ENCODE measurements at regions not wholly inside any gene's neighbourhood (a gene's known extent, or its start where the extent isn't known, plus 50 kb on each side); places are given as distances from the start of the nearest gene placed in this dataset.

- Histone ChIP-seq H3K27ac (ENCODE audit: low read depth, low read length) (no peak overlapping the region), H3K4me3 (ENCODE audit: low read depth, low read length) (no peak overlapping the region), H3K4me1 (ENCODE audit: control insufficient read depth, insufficient read depth, low read length, unreplicated experiment) (no peaks in the 10 kb centered on the region), H2AFZ (ENCODE audit: low read length, unreplicated experiment) (peak overlapping the region; percentile 66), H3K27me3 (ENCODE audit: insufficient read depth, low read length) (no peaks in the 10 kb centered on the region), H3K36me3 (ENCODE audit: insufficient read depth, low read length) (no peaks in the 10 kb centered on the region), H3K79me2 (ENCODE audit: control insufficient read depth, insufficient read depth, low read length, unreplicated experiment) (no peaks in the 10 kb centered on the region)
Observed at GRCh38 chr2:182521453-182522404, 94.9 kb upstream of the PDE1A start.

- no peaks in the 10 kb centered on the region for H3K36me3 ChIP-seq (ENCODE audit: insufficient read depth, low read length)
- no peak overlapping the region for H3K4me3 ChIP-seq (ENCODE audit: low read depth, low read length)
- H3K27ac ChIP-seq (ENCODE audit: low read depth, low read length) = no peak overlapping the region
- H3K27me3 ChIP-seq (ENCODE audit: insufficient read depth, low read length) = no peaks in the 10 kb centered on the region
- H2AFZ ChIP-seq (ENCODE audit: low read length, unreplicated experiment) = peak overlapping the region; percentile 66
- no peaks in the 10 kb centered on the region for H3K79me2 ChIP-seq (ENCODE audit: control insufficient read depth, insufficient read depth, low read length, unreplicated experiment)
- no peaks in the 10 kb centered on the region for H3K4me1 ChIP-seq (ENCODE audit: control insufficient read depth, insufficient read depth, low read length, unreplicated experiment)
Observed at GRCh38 chr2:182522405-182522896, 95.6 kb upstream of the PDE1A start.

- Histone ChIP-seq H3K27me3 (ENCODE audit: insufficient read depth, low read length) (no peaks in the 10 kb centered on the region), H3K79me2 (ENCODE audit: control insufficient read depth, insufficient read depth, low read length, unreplicated experiment) (no peaks in the 10 kb centered on the region), H3K4me3 (ENCODE audit: low read depth, low read length) (no peak overlapping the region), H3K27ac (ENCODE audit: low read depth, low read length) (no peak overlapping the region), H3K4me1 (ENCODE audit: control insufficient read depth, insufficient read depth, low read length, unreplicated experiment) (no peaks in the 10 kb centered on the region), H3K36me3 (ENCODE audit: insufficient read depth, low read length) (no peaks in the 10 kb centered on the region), H2AFZ (ENCODE audit: low read length, unreplicated experiment) (no peak overlapping the region)
Observed at GRCh38 chr2:182522972-182523473, 96.2 kb upstream of the PDE1A start.

- Histone ChIP-seq H3K27ac (ENCODE audit: low read depth, low read length) (no peak overlapping the region), H2AFZ (ENCODE audit: low read length, unreplicated experiment) (no peak overlapping the region), H3K4me3 (ENCODE audit: low read depth, low read length) (no peak overlapping the region), H3K27me3 (ENCODE audit: insufficient read depth, low read length) (no peaks in the 10 kb centered on the region), H3K4me1 (ENCODE audit: control insufficient read depth, insufficient read depth, low read length, unreplicated experiment) (no peaks in the 10 kb centered on the region), H3K36me3 (ENCODE audit: insufficient read depth, low read length) (no peaks in the 10 kb centered on the region), H3K79me2 (ENCODE audit: control insufficient read depth, insufficient read depth, low read length, unreplicated experiment) (no peaks in the 10 kb centered on the region)
Observed at GRCh38 chr2:182530636-182531035, 103.8 kb upstream of the PDE1A start.

- H3K27ac ChIP-seq (ENCODE audit: low read depth, low read length) = no peak overlapping the region
- peaks cover 8% of the 10 kb centered on the region for H3K4me1 ChIP-seq (ENCODE audit: control insufficient read depth, insufficient read depth, low read length, unreplicated experiment)
- H3K36me3 ChIP-seq (ENCODE audit: insufficient read depth, low read length) = no peaks in the 10 kb centered on the region
- no peak overlapping the region for H3K4me3 ChIP-seq (ENCODE audit: low read depth, low read length)
- no peak overlapping the region for H2AFZ ChIP-seq (ENCODE audit: low read length, unreplicated experiment)
- no peaks in the 10 kb centered on the region for H3K79me2 ChIP-seq (ENCODE audit: control insufficient read depth, insufficient read depth, low read length, unreplicated experiment)
- no peaks in the 10 kb centered on the region for H3K27me3 ChIP-seq (ENCODE audit: insufficient read depth, low read length)
Observed at GRCh38 chr2:182540252-182540651, 113.4 kb upstream of the PDE1A start.

- H3K4me1 ChIP-seq (ENCODE audit: control insufficient read depth, insufficient read depth, low read length, unreplicated experiment) = peaks cover 8% of the 10 kb centered on the region
- no peaks in the 10 kb centered on the region for H3K27me3 ChIP-seq (ENCODE audit: insufficient read depth, low read length)
- H3K27ac ChIP-seq (ENCODE audit: low read depth, low read length) = no peak overlapping the region
- no peak overlapping the region for H2AFZ ChIP-seq (ENCODE audit: low read length, unreplicated experiment)
- H3K79me2 ChIP-seq (ENCODE audit: control insufficient read depth, insufficient read depth, low read length, unreplicated experiment) = no peaks in the 10 kb centered on the region
- H3K36me3 ChIP-seq (ENCODE audit: insufficient read depth, low read length) = no peaks in the 10 kb centered on the region
- no peak overlapping the region for H3K4me3 ChIP-seq (ENCODE audit: low read depth, low read length)
Observed at GRCh38 chr2:182541268-182541667, 114.4 kb upstream of the PDE1A start.

- Histone ChIP-seq H3K27me3 (ENCODE audit: insufficient read depth, low read length) (no peaks in the 10 kb centered on the region), H3K79me2 (ENCODE audit: control insufficient read depth, insufficient read depth, low read length, unreplicated experiment) (no peaks in the 10 kb centered on the region), H3K4me1 (ENCODE audit: control insufficient read depth, insufficient read depth, low read length, unreplicated experiment) (peaks cover 8% of the 10 kb centered on the region), H2AFZ (ENCODE audit: low read length, unreplicated experiment) (peak overlapping the region; percentile 91), H3K4me3 (ENCODE audit: low read depth, low read length) (peak overlapping the region; percentile 36; the same call in 1 of the 2 replicates), H3K27ac (ENCODE audit: low read depth, low read length) (no peak overlapping the region), H3K36me3 (ENCODE audit: insufficient read depth, low read length) (no peaks in the 10 kb centered on the region)
Observed at GRCh38 chr2:182542501-182543258, 115.8 kb upstream of the PDE1A start.

- Histone ChIP-seq H3K27ac (ENCODE audit: low read depth, low read length) (no peak overlapping the region), H3K36me3 (ENCODE audit: insufficient read depth, low read length) (no peaks in the 10 kb centered on the region), H3K4me1 (ENCODE audit: control insufficient read depth, insufficient read depth, low read length, unreplicated experiment) (peaks cover 8% of the 10 kb centered on the region), H3K79me2 (ENCODE audit: control insufficient read depth, insufficient read depth, low read length, unreplicated experiment) (no peaks in the 10 kb centered on the region), H2AFZ (ENCODE audit: low read length, unreplicated experiment) (no peak overlapping the region), H3K27me3 (ENCODE audit: insufficient read depth, low read length) (no peaks in the 10 kb centered on the region), H3K4me3 (ENCODE audit: low read depth, low read length) (no peak overlapping the region)
Observed at GRCh38 chr2:182543741-182544525, 117.1 kb upstream of the PDE1A start.

- H3K27me3 ChIP-seq (ENCODE audit: insufficient read depth, low read length) = no peaks in the 10 kb centered on the region
- H3K79me2 ChIP-seq (ENCODE audit: control insufficient read depth, insufficient read depth, low read length, unreplicated experiment) = no peaks in the 10 kb centered on the region
- peaks cover 8% of the 10 kb centered on the region for H3K4me1 ChIP-seq (ENCODE audit: control insufficient read depth, insufficient read depth, low read length, unreplicated experiment)
- H3K36me3 ChIP-seq (ENCODE audit: insufficient read depth, low read length) = no peaks in the 10 kb centered on the region
- H3K27ac ChIP-seq (ENCODE audit: low read depth, low read length) = no peak overlapping the region
- no peak overlapping the region for H2AFZ ChIP-seq (ENCODE audit: low read length, unreplicated experiment)
- H3K4me3 ChIP-seq (ENCODE audit: low read depth, low read length) = no peak overlapping the region
Observed at GRCh38 chr2:182545420-182546167, 118.8 kb upstream of the PDE1A start.
